ENCODE measurements at regions not wholly inside any gene's neighbourhood (a gene's known extent, or its start where the extent isn't known, plus 50 kb on each side); places are given as distances from the start of the nearest gene placed in this dataset.

DNA sequence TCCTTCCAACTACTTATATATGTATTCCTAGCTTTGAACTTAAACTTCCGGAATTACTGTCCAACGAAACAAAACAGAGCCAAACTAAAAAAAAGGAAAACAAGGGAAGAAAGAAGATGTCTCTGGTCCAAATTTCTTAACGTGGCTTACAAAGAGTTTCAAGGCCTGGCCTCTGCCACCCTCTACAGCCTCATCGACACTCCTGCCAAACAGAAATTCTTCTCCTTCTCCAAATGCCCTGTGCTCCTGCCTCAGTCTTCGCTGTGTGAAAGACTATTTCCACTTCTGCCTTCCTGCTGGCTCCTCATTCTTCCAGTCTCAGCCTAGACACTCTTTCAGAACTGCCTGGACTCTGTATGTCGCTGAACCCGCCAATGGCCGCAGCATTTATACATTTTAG is 249.2 kb downstream of the TXNL1 start:
- TF ChIP-seq, protein P1, sequence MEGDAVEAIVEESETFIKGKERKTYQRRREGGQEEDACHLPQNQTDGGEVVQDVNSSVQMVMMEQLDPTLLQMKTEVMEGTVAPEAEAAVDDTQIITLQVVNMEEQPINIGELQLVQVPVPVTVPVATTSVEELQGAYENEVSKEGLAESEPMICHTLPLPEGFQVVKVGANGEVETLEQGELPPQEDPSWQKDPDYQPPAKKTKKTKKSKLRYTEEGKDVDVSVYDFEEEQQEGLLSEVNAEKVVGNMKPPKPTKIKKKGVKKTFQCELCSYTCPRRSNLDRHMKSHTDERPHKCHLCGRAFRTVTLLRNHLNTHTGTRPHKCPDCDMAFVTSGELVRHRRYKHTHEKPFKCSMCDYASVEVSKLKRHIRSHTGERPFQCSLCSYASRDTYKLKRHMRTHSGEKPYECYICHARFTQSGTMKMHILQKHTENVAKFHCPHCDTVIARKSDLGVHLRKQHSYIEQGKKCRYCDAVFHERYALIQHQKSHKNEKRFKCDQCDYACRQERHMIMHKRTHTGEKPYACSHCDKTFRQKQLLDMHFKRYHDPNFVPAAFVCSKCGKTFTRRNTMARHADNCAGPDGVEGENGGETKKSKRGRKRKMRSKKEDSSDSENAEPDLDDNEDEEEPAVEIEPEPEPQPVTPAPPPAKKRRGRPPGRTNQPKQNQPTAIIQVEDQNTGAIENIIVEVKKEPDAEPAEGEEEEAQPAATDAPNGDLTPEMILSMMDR (IDR thresholded peaks at IDR 0.05) = peak in 1 of 6 experiments; percentile 12
- no peak for TF ChIP-seq POLR2A (IDR thresholded peaks at IDR 0.05)
- H3K27ac ChIP-seq = no peak overlapping the region
- DNase-seq = no peak
- no peaks in the 10 kb centered on the region for H3K4me1 ChIP-seq (replicated peaks in 1 of 2)
- H3K4me3 ChIP-seq = no peak overlapping the region
- no peaks in the 10 kb centered on the region for H3K36me3 ChIP-seq (replicated peaks in 1 of 2)
- no peaks in the 10 kb centered on the region for H3K27me3 ChIP-seq
- no peaks in the 10 kb centered on the region for H3K9me3 ChIP-seq (replicated peaks in 1 of 3)
- intact Hi-C loops (cut with DNase I) = no loop called here
- WGBS, 4 donors = 73 to 76% (median 75%) methylated on average over 8 of the region's 8 CpGs

DNA sequence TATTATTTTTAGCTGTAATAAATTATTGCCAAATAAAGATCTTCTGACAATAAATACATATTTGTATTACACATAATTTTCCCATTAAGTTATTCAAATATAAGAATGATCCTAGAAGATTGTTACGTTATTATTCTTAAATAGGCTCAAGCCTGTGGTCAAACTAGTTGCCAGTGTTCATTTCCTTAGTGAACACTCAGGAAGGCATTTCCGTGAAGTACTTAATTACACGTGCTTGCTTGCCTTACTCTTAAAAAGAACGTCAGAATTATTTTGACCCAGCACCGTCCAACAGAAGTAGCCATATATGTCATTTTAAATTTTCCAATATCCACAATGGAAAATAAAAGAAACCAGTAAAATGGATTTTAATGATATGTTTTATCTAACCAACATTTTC is 249.8 kb downstream of the TXNL1 start:
- DNase-seq = no peak
- TF ChIP-seq, protein P1 (IDR thresholded peaks at IDR 0.05) = no peak
- no peak for TF ChIP-seq POLR2A (IDR thresholded peaks at IDR 0.05)
- no peaks in the 10 kb centered on the region for H3K9me3 ChIP-seq (replicated peaks in 1 of 3)
- intact Hi-C loops (cut with DNase I) = no loop called here
- H3K4me1 ChIP-seq (replicated peaks in 1 of 2) = no peaks in the 10 kb centered on the region
- H3K27ac ChIP-seq = no peak overlapping the region
- H3K27me3 ChIP-seq = no peaks in the 10 kb centered on the region
- H3K4me3 ChIP-seq = no peak overlapping the region
- H3K36me3 ChIP-seq (replicated peaks in 1 of 2) = no peaks in the 10 kb centered on the region
- WGBS, 4 donors = 73 to 82% (median 75%) methylated on average over 5 of the region's 5 CpGs

DNA sequence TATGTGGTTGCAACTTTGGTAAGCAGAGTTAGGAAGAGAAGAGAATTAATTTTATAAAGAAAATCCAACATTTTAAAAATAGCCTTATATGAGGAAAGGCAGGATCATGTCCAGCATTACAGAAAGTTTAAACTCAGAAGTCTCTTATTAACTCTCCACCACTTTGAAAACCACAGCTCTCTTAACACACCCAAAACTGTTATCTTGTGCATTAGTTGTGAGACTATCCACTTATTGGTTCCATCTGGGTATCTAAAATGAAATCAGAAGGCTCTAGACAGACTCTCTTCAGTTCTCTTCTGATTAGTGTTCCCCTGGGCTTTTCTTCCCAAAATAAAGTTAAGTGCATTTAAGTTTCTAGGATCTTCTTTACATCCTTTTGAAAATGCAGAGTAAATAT is 251.5 kb downstream of the TXNL1 start:
- no peak for DNase-seq
- intact Hi-C loops (cut with DNase I) = no loop called here
- H3K9me3 ChIP-seq (replicated peaks in 1 of 3) = no peaks in the 10 kb centered on the region
- H3K4me3 ChIP-seq = no peak overlapping the region
- no peak overlapping the region for H3K27ac ChIP-seq
- TF ChIP-seq POLR2A (IDR thresholded peaks at IDR 0.05) = no peak
- TF ChIP-seq, protein P1 (IDR thresholded peaks at IDR 0.05) = no peak
- no peaks in the 10 kb centered on the region for H3K4me1 ChIP-seq (replicated peaks in 1 of 2)
- H3K27me3 ChIP-seq = no peaks in the 10 kb centered on the region
- no peaks in the 10 kb centered on the region for H3K36me3 ChIP-seq (replicated peaks in 1 of 2)

DNA sequence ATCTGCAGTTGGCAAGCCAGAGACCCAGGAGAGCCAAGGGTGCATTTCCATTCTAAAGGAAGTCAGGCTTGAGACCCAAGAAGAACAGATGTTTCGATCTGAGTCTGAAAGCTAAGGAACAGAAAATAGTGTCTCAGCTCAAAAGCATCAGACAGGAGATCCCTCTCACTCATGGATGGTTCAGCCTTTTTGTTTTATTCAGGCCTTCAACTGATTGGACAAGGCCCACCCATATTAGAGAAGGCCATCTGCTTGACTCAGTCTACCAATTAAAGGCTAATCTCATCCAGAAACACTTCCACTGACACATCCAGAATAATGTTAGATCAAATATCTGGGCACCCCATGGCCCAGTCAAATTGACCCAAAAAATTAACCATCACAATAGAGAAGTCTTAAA is 255.0 kb downstream of the TXNL1 start:
- no peaks in the 10 kb centered on the region for H3K27me3 ChIP-seq
- WGBS, 4 donors = 88 to 100% (median 96%) methylated on average over 1 of the region's 1 CpG
- intact Hi-C loops (cut with DNase I) = no loop called here
- DNase-seq = no peak
- H3K9me3 ChIP-seq (replicated peaks in 1 of 3) = no peaks in the 10 kb centered on the region
- no peaks in the 10 kb centered on the region for H3K36me3 ChIP-seq (replicated peaks in 1 of 2)
- H3K4me1 ChIP-seq (replicated peaks in 1 of 2) = no peaks in the 10 kb centered on the region
- no peak overlapping the region for H3K4me3 ChIP-seq
- H3K27ac ChIP-seq = no peak overlapping the region
- TF ChIP-seq, protein P1 (IDR thresholded peaks at IDR 0.05) = no peak
- TF ChIP-seq POLR2A (IDR thresholded peaks at IDR 0.05) = no peak
